Loucy (cell line): ENCODE measurements at regions not wholly inside any gene's neighbourhood (a gene's known extent, or its start where the extent isn't known, plus 50 kb on each side); places are given as distances from the start of the nearest gene placed in this dataset.

Experiments used
- EZH2phosphoT487 ChIP-seq: fragments of 200-600 bp; IDR thresholded peaks from 2 replicates; pipeline ENCODE4 v1.6.1; 2018; ENCODE audit warnings: antibody characterized with exemption, mild to moderate bottlenecking, moderate library complexity, borderline replicate concordance
- TF ChIP-seq, protein P1 (sequence below): fragments of 200-600 bp; sonication (generic); conservative IDR thresholded peaks from 2 replicates; pipeline ENCODE4 v1.5.1; 2014; ENCODE audit warnings: mild to moderate bottlenecking, antibody characterized with exemption, low read length

DNA sequence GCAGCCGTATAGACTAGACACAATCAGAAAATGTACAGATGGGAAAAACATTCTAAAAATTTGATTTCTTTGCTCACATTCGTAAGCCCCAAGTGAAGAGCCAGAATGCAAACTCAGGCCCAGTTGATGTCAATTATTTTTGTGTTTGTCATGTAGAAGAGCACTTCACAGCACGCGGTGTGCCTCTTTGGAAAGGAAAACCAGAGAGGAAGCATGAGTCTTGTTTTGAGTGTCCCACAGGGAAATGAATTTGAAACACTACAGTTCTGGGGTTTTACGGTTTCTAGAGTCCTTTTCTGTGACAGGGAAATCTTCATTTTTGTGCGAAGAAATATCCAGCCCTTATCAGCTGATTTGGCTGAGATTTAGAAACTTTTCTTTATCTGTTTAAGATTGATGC, 554.6 kb upstream of the BOD1L1 start:
- TF ChIP-seq, protein P1, sequence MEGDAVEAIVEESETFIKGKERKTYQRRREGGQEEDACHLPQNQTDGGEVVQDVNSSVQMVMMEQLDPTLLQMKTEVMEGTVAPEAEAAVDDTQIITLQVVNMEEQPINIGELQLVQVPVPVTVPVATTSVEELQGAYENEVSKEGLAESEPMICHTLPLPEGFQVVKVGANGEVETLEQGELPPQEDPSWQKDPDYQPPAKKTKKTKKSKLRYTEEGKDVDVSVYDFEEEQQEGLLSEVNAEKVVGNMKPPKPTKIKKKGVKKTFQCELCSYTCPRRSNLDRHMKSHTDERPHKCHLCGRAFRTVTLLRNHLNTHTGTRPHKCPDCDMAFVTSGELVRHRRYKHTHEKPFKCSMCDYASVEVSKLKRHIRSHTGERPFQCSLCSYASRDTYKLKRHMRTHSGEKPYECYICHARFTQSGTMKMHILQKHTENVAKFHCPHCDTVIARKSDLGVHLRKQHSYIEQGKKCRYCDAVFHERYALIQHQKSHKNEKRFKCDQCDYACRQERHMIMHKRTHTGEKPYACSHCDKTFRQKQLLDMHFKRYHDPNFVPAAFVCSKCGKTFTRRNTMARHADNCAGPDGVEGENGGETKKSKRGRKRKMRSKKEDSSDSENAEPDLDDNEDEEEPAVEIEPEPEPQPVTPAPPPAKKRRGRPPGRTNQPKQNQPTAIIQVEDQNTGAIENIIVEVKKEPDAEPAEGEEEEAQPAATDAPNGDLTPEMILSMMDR = no peak
- TF ChIP-seq EZH2phosphoT487 = no peak
